GM04504 (cell line): ENCODE measurements at regions not wholly inside any gene's neighbourhood (a gene's known extent, or its start where the extent isn't known, plus 50 kb on each side); places are given as distances from the start of the nearest gene placed in this dataset.

Experiments used
- DNase-seq: peaks from one replicate; pipeline ENCODE4 v3.0.0-alpha.2; 2012; ENCODE audit warnings: low read depth

DNA sequence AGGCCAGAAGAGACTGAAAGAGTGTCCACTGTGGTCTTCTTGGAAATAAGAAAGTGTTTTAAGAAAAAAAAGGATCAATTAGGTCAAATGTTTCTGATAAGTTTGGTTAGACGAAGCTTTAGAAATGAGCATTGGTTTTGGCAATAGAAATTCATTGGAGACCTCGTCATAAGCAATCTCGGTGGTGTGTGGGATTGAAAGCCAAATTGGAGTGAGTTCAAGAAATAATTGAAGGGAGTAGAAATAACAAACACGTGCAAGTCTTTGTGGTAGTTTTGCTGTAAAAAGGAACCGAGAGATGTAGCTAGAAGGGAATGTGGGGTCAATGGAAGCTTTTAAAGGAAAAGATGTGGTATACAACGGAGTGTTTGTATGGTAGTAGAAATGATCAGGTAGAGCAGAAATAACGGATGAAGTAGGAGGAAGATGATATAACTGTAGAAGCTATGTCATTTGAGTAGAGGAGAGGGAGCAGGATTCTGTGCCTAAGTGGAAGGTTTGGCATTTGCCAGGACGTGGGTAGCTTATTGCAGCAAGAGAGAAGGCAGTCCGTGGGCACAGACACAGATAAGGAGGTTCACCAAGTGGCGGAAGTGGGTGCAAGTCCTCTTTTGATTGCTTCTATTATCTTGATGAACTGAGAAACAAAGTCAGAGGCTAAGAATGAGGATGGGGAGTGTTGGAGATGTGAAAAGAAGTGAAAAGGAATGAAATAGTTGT, 146.2 kb downstream of the DACT1 start:
- DNase-seq = no peak

DNA sequence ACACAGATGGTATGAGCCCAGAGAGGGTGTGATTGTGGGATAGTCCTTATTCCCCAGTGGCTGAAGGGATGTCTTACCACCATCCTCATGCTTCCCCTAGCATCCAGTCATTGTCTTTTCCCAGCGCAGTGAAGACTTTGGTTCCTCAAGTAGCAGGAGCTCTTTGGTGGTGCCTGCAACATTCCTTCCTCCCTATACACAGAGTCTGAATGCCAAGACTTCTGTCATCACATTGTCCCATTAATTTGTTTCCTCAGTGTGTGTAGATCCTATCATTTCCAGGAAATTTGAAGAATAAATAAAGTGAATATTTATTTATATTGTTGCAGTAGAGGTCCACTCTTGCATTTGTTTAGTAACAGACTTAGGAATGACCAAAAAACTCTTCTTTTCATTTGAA, 147.2 kb downstream of the DACT1 start:
- no peak for DNase-seq

DNA sequence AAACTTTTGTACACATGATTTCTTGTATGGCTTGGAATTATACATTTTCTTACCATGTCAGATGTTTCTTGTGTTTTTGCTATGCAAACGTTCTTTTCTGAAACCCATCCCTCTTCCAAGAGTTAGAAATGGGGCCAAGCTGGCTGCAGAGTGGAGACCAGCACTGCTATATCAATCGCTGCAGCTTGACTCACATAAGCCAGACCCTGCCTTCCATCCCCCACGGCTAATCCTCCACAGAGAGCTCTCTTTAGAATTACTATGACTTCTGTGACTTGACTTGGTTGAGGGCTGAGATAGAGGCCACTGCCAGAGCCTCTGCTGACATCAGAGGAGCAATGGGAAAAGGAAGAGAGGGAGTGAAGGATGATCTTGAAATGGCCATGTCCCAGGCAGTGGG, 147.9 kb downstream of the DACT1 start:
- no peak for DNase-seq

DNA sequence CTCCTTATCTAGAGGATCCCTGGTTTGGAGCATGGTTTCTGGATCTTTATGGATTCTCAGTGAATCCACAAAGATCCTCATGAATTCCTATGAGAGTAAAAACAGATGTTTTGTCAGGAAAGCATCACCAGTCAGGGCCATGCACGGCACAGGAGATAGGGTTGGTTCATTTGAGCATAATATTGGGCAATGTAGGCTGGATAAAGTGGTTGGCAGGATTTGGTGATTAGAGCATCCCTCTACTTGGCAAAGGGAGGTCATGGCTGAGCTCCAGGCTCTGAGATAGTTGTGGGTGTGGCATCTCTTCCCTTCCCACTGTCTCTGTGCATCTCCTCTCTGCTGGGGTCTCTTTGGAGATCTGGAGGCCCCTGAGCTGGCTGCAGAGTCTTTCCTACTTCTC, 149.8 kb downstream of the DACT1 start:
- DNase-seq = no peak

- DNase-seq = no peak
These were observed 151.1 kb downstream of the DACT1 start for GRCh38 chr14:58788655-58789503.

DNA sequence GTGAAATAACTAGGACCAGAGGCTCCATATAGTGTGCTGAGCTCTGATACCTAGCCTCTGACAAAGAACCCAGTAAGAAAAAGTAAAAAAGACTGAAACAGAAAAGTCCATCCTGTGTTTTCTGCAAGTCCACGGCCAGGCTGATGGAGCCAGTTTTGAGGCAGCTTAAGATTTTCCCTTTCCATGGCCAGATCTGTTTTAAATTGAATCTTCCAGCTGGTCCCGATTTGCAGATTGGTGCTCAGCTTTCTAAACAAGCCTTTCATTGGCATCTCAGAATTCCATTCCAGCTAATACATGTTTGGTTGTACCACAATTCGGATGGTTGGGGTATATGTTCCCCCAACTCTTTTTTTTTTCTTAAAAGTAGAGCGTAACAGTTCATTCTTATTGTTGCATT, 152.0 kb downstream of the DACT1 start:
- no peak for DNase-seq

GRCh38 chr14:58792416-58792815, 154.7 kb downstream of the DACT1 start:
- no peak for DNase-seq

DNA sequence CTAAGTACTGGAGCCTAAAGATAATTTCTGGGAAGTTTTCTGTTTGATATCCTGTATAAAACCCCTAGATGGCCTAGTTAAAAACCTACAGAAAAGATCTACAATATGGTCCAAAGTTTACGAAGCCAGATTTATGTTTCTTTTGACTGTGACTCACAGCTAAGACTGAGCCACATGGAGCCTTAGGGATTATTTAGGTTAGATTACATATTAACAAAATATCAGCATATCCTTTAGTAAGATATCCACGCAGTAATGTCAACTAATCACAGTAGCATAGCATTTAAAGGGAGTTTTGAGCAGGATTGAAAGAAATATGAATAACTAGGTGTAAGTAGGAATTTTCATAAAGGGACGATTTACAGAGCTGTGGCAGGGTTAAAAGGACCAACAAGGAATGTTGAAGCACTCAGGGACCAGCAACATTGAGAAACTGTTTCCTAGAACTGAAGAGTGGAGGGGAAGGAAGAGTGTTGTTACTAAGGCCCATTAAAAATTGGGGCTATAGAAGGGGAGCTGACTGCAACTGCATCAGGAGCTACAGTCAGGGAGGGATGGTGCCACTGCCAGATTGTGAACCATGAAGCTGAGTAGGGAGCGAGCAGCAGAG, 155.5 kb downstream of the DACT1 start:
- DNase-seq = no peak

GRCh38 chr14:58794993-58795762, 157.4 kb downstream of the DACT1 start:
- no peak for DNase-seq

DNA sequence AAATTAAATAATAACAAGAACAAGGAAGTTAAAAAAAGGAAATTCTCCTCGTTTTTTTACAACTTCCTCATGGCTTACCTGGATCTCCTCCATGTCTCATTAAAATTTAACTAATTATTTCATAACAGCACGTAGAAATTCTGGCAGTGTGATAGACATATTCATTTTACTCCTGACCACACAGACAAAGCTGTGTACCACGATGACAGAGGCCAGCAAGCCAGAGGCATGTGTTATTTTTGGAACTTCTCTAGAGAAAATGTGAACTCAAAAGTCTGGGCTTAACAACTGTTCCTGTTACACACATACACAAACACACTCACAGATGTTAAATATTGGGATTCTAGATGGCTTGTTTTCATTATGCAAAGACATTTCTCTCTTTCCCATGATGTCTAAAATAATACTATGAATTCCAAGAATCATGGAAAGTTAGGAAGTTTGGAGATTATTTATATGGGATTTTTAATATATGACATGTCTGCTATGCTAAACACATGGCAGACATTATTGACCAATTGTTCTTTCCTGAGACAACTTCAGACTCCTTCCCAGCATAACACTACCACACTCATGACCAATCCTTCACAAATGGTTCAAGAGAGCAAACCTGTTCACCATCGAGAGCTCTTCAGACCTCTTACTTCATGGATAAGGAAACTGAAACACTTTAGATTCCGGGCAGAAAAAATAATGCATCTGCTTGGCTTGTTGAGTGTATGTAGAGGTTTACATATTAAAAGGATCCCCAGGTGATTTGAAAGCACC, 158.7 kb downstream of the DACT1 start:
- no peak for DNase-seq

- DNase-seq = no peak
These were observed 159.3 kb downstream of the DACT1 start for GRCh38 chr14:58797010-58797429.

- DNase-seq = no peak
These were observed 160.4 kb downstream of the DACT1 start for GRCh38 chr14:58798173-58798572.

- DNase-seq = no peak
These were observed 163.3 kb downstream of the DACT1 start for GRCh38 chr14:58801086-58801485.

DNA sequence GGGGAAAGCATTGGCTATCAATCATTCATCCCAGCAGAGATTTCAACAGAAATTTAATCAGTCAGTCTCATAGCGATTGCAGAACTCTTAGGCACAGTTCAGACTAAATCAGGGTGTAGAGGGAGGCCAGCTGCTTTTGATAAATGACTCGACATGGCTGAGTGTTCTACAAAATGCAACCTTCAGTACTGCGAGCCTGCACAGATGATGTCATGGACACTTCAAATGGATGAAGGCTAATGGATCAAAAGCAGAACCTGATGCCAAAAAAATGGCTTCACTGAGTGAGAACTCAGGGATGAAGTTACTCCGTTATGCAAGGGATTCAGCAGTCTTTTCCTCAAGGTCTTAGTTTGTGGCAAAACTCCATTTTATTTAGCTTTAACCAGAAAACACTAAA, 167.3 kb downstream of the DACT1 start:
- no peak for DNase-seq

- DNase-seq = no peak
These were observed 168.0 kb downstream of the DACT1 start for GRCh38 chr14:58805605-58806409.

- no peak for DNase-seq
These were observed 169.4 kb downstream of the DACT1 start for GRCh38 chr14:58807191-58807590.

GRCh38 chr14:58808828-58809227, 171.1 kb downstream of the DACT1 start:
- no peak for DNase-seq

- DNase-seq = no peak
These were observed 171.8 kb downstream of the DACT1 start for GRCh38 chr14:58809520-58809919.

DNA sequence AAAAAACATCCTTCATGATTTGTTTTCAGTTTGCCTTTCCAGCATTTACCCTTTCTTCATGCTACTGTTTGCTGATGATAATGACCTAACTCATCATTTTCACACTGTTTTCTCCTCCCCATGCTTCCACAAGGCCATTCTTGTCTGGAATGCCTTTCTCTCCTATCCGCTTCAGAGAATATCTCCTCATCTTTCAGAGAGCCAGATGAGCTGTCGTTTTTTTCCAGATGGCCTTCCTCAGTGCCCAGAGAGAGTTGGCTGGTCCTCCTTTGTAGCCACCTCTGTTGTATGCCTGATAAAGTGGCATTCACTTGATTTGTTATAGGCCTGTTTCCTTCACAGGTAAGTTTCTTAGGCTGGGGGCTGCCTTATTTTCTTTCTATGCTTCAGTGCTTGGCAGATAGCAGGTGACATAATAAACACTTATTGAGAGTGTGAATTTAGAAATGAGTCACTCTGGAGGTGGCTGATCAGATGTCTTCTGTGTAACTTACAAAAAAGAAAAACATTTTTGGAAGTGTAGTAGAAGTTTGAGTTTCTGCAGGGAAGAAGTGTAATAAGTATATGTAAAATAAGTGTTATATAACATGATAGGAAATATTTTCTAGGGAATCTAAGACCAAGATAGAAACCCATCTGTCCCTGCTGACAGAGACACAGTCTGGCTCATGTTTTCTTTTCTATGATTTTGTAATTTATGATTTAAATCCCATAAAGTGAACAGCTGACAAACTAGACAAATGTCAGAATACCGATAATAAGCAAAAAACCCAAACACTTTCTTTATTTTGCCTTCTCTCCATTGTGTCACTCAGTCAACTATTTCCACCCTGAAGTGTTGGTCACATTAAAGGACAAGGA, 174.5 kb downstream of the DACT1 start:
- no peak for DNase-seq

GRCh38 chr14:58813745-58814144, 176.0 kb downstream of the DACT1 start:
- no peak for DNase-seq
